Activated CD8-positive, alpha-beta T cell treated with anti-CD3 and anti-CD28 coated beads for 36 hours (primary cell): ENCODE measurements at regions not wholly inside any gene's neighbourhood (a gene's known extent, or its start where the extent isn't known, plus 50 kb on each side); places are given as distances from the start of the nearest gene placed in this dataset.

Experiments used
- ATAC-seq: fragments of 200-7000 bp; cut with Tn5 transposase; one replicate; pipeline ENCODE4 v1.10.0; 2021; ENCODE audit warnings: mild to moderate bottlenecking, moderate library complexity
- CTCF ChIA-PET: fragments of 350-600 bp; sonication (Branson Sonifier 250); formaldehyde crosslinking; loops from one replicate; lab custom pipeline; 2021; ENCODE audit warnings: antibody characterized with exemption; lab: Charles Lee
- POLR2A ChIA-PET: fragments of 350-600 bp; sonication (Branson Sonifier 250); formaldehyde crosslinking; loops from one replicate; lab custom pipeline; 2021; ENCODE audit warnings: antibody characterized with exemption; lab: Charles Lee
- DNase-seq: peaks from one replicate; pipeline ENCODE4 v3.0.0-alpha.2; 2020
- H3K27ac Mint-ChIP-seq: one replicate; pipeline ENCODE4 v1.8.0; 2021; ENCODE audit warnings: mild to moderate bottlenecking, mixed read lengths
- H3K27me3 Mint-ChIP-seq: one replicate; pipeline ENCODE4 v1.8.0; 2021; ENCODE audit warnings: mixed read lengths
- H3K36me3 Mint-ChIP-seq: one replicate; pipeline ENCODE4 v1.8.0; 2021; ENCODE audit warnings: low read depth, mixed read lengths
- H3K4me1 Mint-ChIP-seq: one replicate; pipeline ENCODE4 v1.8.0; 2021; ENCODE audit warnings: low read depth, mixed read lengths
- H3K4me3 Mint-ChIP-seq: one replicate; pipeline ENCODE4 v1.8.0; 2021; ENCODE audit warnings: mild to moderate bottlenecking, moderate library complexity, mixed read lengths
- H3K9me3 Mint-ChIP-seq: one replicate; pipeline ENCODE4 v1.8.0; 2021; ENCODE audit warnings: mixed read lengths
- intact Hi-C: fragments of 100-400 bp; cut with micrococcal nuclease; formaldehyde crosslinking; loops from one replicate; pipeline ENCODE4 v1.10.0; 2022
- TF ChIP-seq, protein P1 (sequence below): fragments of 200-600 bp; IDR thresholded peaks from one replicate; pipeline ENCODE4 v1.8.0; 2022; ENCODE audit warnings: antibody characterized with exemption, mild to moderate bottlenecking

- DNase-seq (no peak), ATAC-seq (no peak)
- Mint-ChIP-seq H3K4me1 (no peaks in the 10 kb centered on the region), H3K4me3 (no peak overlapping the region), H3K36me3 (no peaks in the 10 kb centered on the region), H3K9me3 (no peaks in the 10 kb centered on the region), H3K27ac (no peak overlapping the region), H3K27me3 (no peaks in the 10 kb centered on the region)
- ChIA-PET CTCF (no interaction called here), POLR2A (no interaction called here)
- TF ChIP-seq, protein P1, sequence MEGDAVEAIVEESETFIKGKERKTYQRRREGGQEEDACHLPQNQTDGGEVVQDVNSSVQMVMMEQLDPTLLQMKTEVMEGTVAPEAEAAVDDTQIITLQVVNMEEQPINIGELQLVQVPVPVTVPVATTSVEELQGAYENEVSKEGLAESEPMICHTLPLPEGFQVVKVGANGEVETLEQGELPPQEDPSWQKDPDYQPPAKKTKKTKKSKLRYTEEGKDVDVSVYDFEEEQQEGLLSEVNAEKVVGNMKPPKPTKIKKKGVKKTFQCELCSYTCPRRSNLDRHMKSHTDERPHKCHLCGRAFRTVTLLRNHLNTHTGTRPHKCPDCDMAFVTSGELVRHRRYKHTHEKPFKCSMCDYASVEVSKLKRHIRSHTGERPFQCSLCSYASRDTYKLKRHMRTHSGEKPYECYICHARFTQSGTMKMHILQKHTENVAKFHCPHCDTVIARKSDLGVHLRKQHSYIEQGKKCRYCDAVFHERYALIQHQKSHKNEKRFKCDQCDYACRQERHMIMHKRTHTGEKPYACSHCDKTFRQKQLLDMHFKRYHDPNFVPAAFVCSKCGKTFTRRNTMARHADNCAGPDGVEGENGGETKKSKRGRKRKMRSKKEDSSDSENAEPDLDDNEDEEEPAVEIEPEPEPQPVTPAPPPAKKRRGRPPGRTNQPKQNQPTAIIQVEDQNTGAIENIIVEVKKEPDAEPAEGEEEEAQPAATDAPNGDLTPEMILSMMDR, result no peak
- intact Hi-C loops, result no loop called here
Measured at GRCh38 chr7:69122953-69123352, 475.3 kb upstream of the AUTS2 start.

- no peak overlapping the region for H3K27ac Mint-ChIP-seq
- ChIA-PET CTCF (no interaction called here), POLR2A (no interaction called here)
- ATAC-seq, result no peak
- DNase-seq, result no peak
- intact Hi-C loops, result no loop called here
- no peaks in the 10 kb centered on the region for H3K9me3 Mint-ChIP-seq
- H3K36me3 Mint-ChIP-seq, result no peaks in the 10 kb centered on the region
- TF ChIP-seq, protein P1, result no peak
- no peaks in the 10 kb centered on the region for H3K27me3 Mint-ChIP-seq
- H3K4me1 Mint-ChIP-seq, result no peaks in the 10 kb centered on the region
- no peak overlapping the region for H3K4me3 Mint-ChIP-seq
Measured at GRCh38 chr7:69126896-69127479, 471.3 kb upstream of the AUTS2 start.

DNA sequence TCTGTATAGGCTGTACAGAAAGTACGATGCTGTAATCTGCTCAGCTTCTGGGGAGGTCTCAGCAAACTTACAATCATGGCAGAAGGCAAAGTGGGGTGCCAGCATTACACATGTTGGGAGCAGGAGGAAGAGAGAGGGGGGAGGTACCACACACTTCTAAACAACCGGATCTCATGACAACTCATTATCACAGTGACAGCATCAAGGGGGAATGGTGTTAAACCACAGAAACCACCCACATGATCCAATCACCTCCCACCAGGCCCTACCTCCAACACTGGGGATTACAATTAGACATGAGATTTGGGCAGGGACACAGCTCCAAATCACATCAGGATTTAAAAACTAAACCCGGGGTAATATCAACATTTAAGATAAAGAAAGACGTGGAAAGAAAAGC, 468.8 kb upstream of the AUTS2 start:
- DNase-seq (no peak), ATAC-seq (no peak)
- TF ChIP-seq, protein P1, result no peak
- no peaks in the 10 kb centered on the region for H3K27me3 Mint-ChIP-seq
- intact Hi-C loops, result no loop called here
- no peaks in the 10 kb centered on the region for H3K4me1 Mint-ChIP-seq
- H3K9me3 Mint-ChIP-seq, result no peaks in the 10 kb centered on the region
- ChIA-PET POLR2A (no interaction called here), CTCF (no interaction called here)
- no peaks in the 10 kb centered on the region for H3K36me3 Mint-ChIP-seq
- no peak overlapping the region for H3K4me3 Mint-ChIP-seq
- no peak overlapping the region for H3K27ac Mint-ChIP-seq

DNA sequence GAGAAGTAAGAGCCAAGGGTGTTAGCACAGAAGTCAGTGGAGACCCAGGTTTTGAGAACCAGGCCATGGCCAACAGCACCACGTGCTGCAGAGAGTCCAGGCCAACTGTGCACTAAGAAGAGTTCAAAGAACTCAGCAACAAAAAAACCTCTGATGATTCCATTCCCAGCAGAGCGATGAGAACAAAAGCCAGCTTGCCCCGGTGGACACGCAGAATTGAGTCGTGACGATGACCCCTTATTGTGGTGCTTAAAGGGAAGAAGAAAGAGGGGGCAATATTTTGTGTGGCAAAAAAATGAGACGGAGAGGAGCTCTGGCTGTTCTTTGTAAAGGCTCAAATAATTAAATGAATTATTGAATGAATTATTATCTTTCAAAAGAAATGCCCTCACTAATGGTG, 468.3 kb upstream of the AUTS2 start:
- Mint-ChIP-seq H3K4me1 (no peaks in the 10 kb centered on the region), H3K36me3 (no peaks in the 10 kb centered on the region), H3K9me3 (no peaks in the 10 kb centered on the region), H3K4me3 (no peak overlapping the region), H3K27me3 (no peaks in the 10 kb centered on the region), H3K27ac (no peak overlapping the region)
- intact Hi-C loops, result no loop called here
- TF ChIP-seq, protein P1, result no peak
- ChIA-PET POLR2A (no interaction called here), CTCF (no interaction called here)
- ATAC-seq (no peak), DNase-seq (no peak)

- intact Hi-C loops, result no loop called here
- Mint-ChIP-seq H3K4me3 (no peak overlapping the region), H3K27ac (no peak overlapping the region), H3K36me3 (no peaks in the 10 kb centered on the region), H3K27me3 (no peaks in the 10 kb centered on the region), H3K9me3 (no peaks in the 10 kb centered on the region), H3K4me1 (no peaks in the 10 kb centered on the region)
- ATAC-seq (no peak), DNase-seq (no peak)
- TF ChIP-seq, protein P1, result no peak
- CTCF ChIA-PET, result no interaction called here
- POLR2A ChIA-PET, result no interaction called here
Measured at GRCh38 chr7:69130396-69130795, 467.9 kb upstream of the AUTS2 start.
